ENCODE measurements at regions not wholly inside any gene's neighbourhood (a gene's known extent, or its start where the extent isn't known, plus 50 kb on each side); places are given as distances from the start of the nearest gene placed in this dataset.
"Not testable (repeated sequence)": the region's sequence is repeated elsewhere in the genome, so short reads cannot be mapped to it uniquely, and the experiment has no call there.

DNA sequence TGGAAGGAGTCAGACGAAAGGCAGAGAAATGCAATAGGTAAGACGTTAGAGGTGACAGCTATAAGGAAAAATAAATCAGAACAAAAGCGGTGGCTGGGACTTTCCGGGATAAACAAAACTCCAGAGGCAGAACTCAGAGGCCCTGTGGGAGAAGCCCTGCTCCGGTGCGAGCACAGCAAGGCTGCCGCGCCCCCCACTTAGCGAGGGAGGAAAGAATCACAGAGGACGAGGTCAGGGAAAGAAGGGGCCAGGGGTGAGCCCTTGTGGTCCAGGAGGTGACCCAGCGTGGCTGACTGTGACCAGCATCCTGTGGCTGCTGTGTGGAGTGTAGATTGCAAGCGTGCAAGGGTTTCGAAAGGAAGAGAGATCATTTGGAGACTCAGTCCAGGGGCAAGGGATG, 591.8 kb upstream of the ADARB2 start:
- Mint-ChIP-seq H3K9me3 (no peaks in the 10 kb centered on the region), H3K27me3 (ENCODE audit: low read depth) (no peaks in the 10 kb centered on the region), H3K4me3 (ENCODE audit: low read depth) (no peak overlapping the region), H3K4me1 (ENCODE audit: low read depth) (no peaks in the 10 kb centered on the region), H3K27ac (no peak overlapping the region), H3K36me3 (ENCODE audit: low read depth) (no peaks in the 10 kb centered on the region)
- intact Hi-C loops (cut with micrococcal nuclease): no loop called here
- no peak for DNase-seq (ENCODE audit: low spot score)

DNA sequence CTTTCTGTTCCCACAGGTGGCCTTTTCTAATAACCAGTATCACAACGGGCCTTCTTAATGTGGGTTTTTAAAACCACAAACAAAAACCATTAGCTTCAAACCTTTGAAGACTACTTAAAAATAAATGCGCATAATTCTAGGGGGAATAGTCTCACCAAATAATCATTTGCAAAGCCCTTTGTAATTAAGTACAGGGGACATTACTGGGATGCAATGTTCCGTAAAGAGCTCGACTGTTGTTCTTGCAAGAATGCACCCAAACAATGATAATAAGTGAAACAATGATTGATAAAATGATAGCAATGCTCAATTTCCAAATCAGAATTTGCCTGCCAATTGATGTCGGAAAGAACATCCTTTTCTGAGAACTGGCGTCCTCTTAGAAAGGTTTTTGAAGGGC, 589.1 kb upstream of the ADARB2 start:
- intact Hi-C loops (cut with micrococcal nuclease): no loop called here
- H3K27me3 Mint-ChIP-seq (ENCODE audit: low read depth): no peaks in the 10 kb centered on the region
- no peaks in the 10 kb centered on the region for H3K36me3 Mint-ChIP-seq (ENCODE audit: low read depth)
- no peaks in the 10 kb centered on the region for H3K4me1 Mint-ChIP-seq (ENCODE audit: low read depth)
- no peak for DNase-seq (ENCODE audit: low spot score)
- H3K9me3 Mint-ChIP-seq: no peaks in the 10 kb centered on the region
- H3K4me3 Mint-ChIP-seq (ENCODE audit: low read depth): no peak overlapping the region
- no peak overlapping the region for H3K27ac Mint-ChIP-seq

DNA sequence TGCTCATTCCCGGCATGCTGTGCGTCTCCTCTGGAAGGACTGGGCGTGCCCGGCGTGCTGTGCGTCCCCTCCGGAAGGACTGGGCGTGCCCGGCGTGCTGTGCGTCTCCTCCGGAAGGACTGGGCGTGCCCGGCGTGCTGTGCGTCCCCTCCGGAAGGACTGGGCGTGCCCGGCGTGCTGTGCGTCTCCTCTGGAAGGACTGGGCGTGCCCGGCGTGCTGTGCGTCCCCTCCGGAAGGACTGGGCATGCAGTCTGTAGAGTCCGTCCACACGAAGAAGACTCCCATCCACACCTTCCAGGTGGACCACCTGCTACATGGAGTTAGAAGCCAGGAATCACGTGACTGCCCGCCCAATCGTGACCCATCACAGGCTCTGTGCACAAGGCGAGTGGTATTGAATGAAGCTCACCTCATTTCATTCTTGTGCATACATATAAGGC, 577.7 kb upstream of the ADARB2 start:
- H3K9me3 Mint-ChIP-seq: not testable (repeated sequence)

DNA sequence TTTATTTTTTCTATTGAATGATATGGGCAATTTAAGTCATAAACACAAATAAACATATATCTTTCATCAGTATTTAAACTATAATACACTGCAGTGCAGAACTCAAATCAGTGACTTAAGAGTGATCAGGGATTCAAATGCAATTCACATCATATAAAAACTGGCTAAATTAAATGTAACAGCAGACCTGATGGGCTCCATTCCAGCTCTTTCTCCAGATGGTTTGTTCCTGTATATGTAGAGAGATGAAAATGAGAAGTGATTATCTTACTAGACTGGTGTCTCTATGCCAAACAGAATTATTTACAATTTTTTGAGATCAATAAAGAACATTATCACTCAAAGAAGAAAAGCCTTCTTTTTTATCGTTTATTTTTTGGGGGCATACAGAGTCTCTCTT, 568.8 kb upstream of the ADARB2 start:
- Mint-ChIP-seq H3K27ac (no peak overlapping the region), H3K36me3 (ENCODE audit: low read depth) (no peaks in the 10 kb centered on the region)
- intact Hi-C loops (cut with micrococcal nuclease): no loop called here

More for the DNA sequence above, 577.7 kb upstream of the ADARB2 start:
- H3K4me1 Mint-ChIP-seq (ENCODE audit: low read depth); DNase-seq (ENCODE audit: low spot score); H3K36me3 Mint-ChIP-seq (ENCODE audit: low read depth); H3K4me3 Mint-ChIP-seq (ENCODE audit: low read depth); intact Hi-C loops (cut with micrococcal nuclease); H3K27me3 Mint-ChIP-seq (ENCODE audit: low read depth); H3K27ac Mint-ChIP-seq: not testable (repeated sequence)

DNA sequence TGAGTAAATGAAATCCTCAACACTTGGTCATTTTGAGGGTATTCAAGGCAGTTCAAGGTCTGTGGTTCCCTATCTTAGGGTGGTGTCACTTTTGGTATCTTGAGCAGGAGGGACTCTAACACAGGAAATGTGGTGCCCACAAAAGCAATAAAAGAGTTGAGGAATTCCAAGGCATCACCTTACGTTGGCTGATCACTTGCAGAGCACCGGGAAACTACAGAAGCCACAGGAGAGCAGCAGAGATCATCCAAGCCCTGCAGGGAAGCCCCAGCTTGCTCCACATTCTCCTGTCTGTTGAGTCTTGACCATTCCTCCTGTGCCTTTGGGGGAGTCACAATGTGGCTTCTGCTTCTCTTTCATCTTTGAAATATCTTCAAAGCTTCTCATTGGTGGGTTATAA, 565.8 kb upstream of the ADARB2 start:
- H3K4me1 Mint-ChIP-seq (ENCODE audit: low read depth): no peaks in the 10 kb centered on the region
- no peak overlapping the region for H3K4me3 Mint-ChIP-seq (ENCODE audit: low read depth)
- intact Hi-C loops (cut with micrococcal nuclease): no loop called here

More for the DNA sequence above, 568.8 kb upstream of the ADARB2 start:
- H3K4me3 Mint-ChIP-seq (ENCODE audit: low read depth): no peak overlapping the region
- no peaks in the 10 kb centered on the region for H3K9me3 Mint-ChIP-seq
- DNase-seq (ENCODE audit: low spot score): no peak
- no peaks in the 10 kb centered on the region for H3K4me1 Mint-ChIP-seq (ENCODE audit: low read depth)
- no peaks in the 10 kb centered on the region for H3K27me3 Mint-ChIP-seq (ENCODE audit: low read depth)

DNA sequence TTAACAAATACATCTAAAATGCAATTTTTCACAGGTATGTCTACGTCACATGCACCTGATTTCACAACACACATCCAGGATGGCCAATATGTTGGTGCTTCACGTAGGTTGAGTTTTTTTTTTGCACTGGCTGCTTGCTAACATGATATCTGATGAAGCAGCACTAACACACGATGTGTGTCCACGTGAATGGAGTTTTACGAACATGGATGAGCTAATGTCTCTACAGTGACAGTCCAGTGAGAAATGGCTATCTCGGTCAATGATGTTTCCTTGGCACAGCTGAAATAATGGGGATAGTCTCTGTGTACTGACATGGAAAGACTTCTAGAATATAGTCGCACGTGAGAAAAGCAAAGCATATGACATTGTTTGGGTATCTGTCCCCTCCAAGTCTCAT, 563.9 kb upstream of the ADARB2 start:
- H3K27me3 Mint-ChIP-seq (ENCODE audit: low read depth): no peaks in the 10 kb centered on the region
- no peak for DNase-seq (ENCODE audit: low spot score)
- H3K4me1 Mint-ChIP-seq (ENCODE audit: low read depth): no peaks in the 10 kb centered on the region
- intact Hi-C loops (cut with micrococcal nuclease): no loop called here
- H3K9me3 Mint-ChIP-seq: no peaks in the 10 kb centered on the region
- no peak overlapping the region for H3K4me3 Mint-ChIP-seq (ENCODE audit: low read depth)
- no peak overlapping the region for H3K27ac Mint-ChIP-seq
- H3K36me3 Mint-ChIP-seq (ENCODE audit: low read depth): no peaks in the 10 kb centered on the region

More for the DNA sequence above, 565.8 kb upstream of the ADARB2 start:
- Mint-ChIP-seq H3K36me3 (ENCODE audit: low read depth) (no peaks in the 10 kb centered on the region), H3K27me3 (ENCODE audit: low read depth) (no peaks in the 10 kb centered on the region), H3K27ac (no peak overlapping the region), H3K9me3 (no peaks in the 10 kb centered on the region)
- DNase-seq (ENCODE audit: low spot score): no peak

DNA sequence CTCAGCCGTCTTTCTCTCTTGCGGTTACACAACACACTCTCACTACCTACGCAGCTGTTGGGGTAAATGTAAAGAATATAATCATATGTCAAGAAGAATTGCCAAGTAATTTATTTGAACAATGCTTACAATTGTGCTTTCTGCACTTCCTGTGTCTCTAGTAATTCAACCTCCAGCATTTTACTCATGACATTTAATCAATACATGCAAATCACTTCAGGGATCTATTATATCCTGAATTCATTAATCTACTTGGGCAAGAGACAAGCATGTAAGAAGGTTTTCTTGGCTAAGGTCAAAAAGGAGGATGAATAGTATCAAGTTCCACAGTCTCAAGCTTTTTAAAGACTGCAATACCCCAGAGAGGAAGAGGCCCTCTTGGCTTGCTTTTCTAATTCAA, 562.9 kb upstream of the ADARB2 start:
- intact Hi-C loops (cut with micrococcal nuclease): no loop called here
- H3K36me3 Mint-ChIP-seq (ENCODE audit: low read depth): no peaks in the 10 kb centered on the region
- no peaks in the 10 kb centered on the region for H3K4me1 Mint-ChIP-seq (ENCODE audit: low read depth)
- DNase-seq (ENCODE audit: low spot score): no peak
- H3K27me3 Mint-ChIP-seq (ENCODE audit: low read depth): no peaks in the 10 kb centered on the region
- no peaks in the 10 kb centered on the region for H3K9me3 Mint-ChIP-seq
- no peak overlapping the region for H3K27ac Mint-ChIP-seq
- no peak overlapping the region for H3K4me3 Mint-ChIP-seq (ENCODE audit: low read depth)

DNA sequence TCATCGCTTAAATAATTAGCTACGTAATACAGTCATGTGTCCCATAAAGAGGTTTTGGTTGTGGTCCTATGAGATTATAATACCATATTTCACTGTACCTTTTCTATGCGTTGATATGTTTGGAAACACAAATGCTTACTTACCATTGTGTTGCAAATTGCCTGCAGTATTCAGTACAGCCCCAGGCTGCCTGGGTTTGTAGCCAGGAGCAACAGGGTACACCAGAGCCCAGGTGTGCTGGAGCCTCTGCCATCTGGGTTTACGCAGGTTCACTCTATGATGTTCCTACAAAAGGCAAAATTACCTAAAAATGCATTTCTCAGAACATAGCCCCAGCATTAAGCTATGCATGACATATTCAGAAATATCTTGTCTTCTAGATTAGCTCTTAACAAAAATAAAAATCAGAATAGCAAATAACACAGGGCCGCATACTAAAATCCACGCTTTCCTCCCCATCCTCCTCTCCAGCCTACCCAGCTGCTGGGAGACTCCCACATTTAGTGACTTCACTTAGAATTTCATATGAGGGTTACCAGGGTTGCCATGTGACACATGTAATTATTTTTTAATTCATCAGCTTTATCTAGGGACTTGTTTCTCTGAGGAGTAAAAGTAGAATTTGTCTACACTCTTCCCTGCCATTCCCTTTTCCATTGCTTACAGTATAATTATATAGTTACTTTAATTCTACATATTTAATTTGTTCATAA, 559.0 kb upstream of the ADARB2 start:
- H3K4me3 Mint-ChIP-seq (ENCODE audit: low read depth): no peak overlapping the region
- intact Hi-C loops (cut with micrococcal nuclease): no loop called here
- no peaks in the 10 kb centered on the region for H3K4me1 Mint-ChIP-seq (ENCODE audit: low read depth)
- H3K27ac Mint-ChIP-seq: no peak overlapping the region
- no peaks in the 10 kb centered on the region for H3K9me3 Mint-ChIP-seq
- no peaks in the 10 kb centered on the region for H3K36me3 Mint-ChIP-seq (ENCODE audit: low read depth)
- no peak for DNase-seq (ENCODE audit: low spot score)
- no peaks in the 10 kb centered on the region for H3K27me3 Mint-ChIP-seq (ENCODE audit: low read depth)

DNA sequence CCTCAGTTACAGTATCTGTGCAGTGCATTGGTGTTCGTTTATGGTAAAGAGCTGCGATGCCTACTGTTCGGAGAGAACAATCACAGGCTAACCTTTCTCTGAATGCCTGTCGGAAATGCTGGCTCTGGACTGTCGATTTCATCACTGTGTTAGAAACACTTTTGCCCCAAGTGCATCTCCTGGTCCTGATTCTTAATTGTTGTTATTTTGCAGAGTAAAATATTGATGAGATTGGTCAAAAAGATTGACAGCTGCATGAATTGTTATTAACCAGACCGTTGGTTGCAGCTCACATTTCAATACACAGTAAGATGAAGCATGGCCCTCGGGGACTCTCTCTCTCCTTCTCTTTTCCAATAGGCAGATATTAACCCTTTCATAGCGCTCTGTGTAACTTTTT, 557.4 kb upstream of the ADARB2 start:
- H3K4me1 Mint-ChIP-seq (ENCODE audit: low read depth): no peaks in the 10 kb centered on the region
- H3K4me3 Mint-ChIP-seq (ENCODE audit: low read depth): no peak overlapping the region
- no peaks in the 10 kb centered on the region for H3K9me3 Mint-ChIP-seq

DNA sequence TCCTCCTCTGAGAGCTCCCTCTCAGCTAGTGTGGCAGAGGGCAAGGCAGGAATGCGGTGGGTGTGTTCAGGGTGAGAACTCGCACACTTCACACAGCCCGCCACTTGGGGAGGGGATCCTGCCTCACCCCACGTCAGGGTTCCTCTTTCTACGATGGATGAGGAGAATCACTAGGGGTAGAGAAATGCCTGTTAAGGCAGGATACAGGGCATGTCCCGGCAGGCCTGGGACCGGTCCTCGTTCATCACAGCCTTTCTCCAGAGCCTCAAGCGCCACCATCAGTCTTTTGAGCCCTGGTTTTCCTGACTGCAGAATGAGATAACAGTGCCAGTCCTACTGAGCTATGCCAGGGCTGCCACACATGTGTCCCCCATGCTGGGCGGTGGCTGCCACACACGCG, 546.7 kb upstream of the ADARB2 start:
- no peak overlapping the region for H3K27ac Mint-ChIP-seq
- intact Hi-C loops (cut with micrococcal nuclease): no loop called here
- H3K36me3 Mint-ChIP-seq (ENCODE audit: low read depth): no peaks in the 10 kb centered on the region
- H3K4me1 Mint-ChIP-seq (ENCODE audit: low read depth): no peaks in the 10 kb centered on the region
- DNase-seq (ENCODE audit: low spot score): no peak
- H3K27me3 Mint-ChIP-seq (ENCODE audit: low read depth): no peaks in the 10 kb centered on the region
- no peaks in the 10 kb centered on the region for H3K9me3 Mint-ChIP-seq
- H3K4me3 Mint-ChIP-seq (ENCODE audit: low read depth): no peak overlapping the region

More for the DNA sequence above, 557.4 kb upstream of the ADARB2 start:
- H3K27ac Mint-ChIP-seq: no peak overlapping the region
- no peak for DNase-seq (ENCODE audit: low spot score)
- intact Hi-C loops (cut with micrococcal nuclease): no loop called here
- H3K36me3 Mint-ChIP-seq (ENCODE audit: low read depth): no peaks in the 10 kb centered on the region
- no peaks in the 10 kb centered on the region for H3K27me3 Mint-ChIP-seq (ENCODE audit: low read depth)

DNA sequence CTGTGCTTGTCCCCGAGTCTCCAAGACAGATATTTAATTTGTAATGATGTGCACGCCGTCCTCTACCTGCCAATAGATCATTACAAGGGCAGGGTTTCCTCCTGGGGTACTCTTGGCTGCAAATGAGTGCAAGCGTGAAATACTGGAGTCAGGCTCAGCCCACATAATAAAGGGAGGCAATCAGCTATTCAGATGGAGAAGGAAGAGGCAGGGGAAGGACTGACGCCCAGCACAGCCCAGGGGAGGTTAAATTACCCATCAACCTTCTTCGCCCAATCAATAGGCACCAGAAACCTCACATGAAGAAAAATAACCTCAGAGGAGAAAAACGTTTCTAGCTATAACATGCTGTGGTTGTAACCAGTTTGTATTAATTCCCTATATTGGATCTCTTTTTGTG, 544.9 kb upstream of the ADARB2 start:
- no peaks in the 10 kb centered on the region for H3K27me3 Mint-ChIP-seq (ENCODE audit: low read depth)
- H3K4me3 Mint-ChIP-seq (ENCODE audit: low read depth): no peak overlapping the region
- no peaks in the 10 kb centered on the region for H3K4me1 Mint-ChIP-seq (ENCODE audit: low read depth)
- H3K27ac Mint-ChIP-seq: no peak overlapping the region
- DNase-seq (ENCODE audit: low spot score): no peak
- no peaks in the 10 kb centered on the region for H3K36me3 Mint-ChIP-seq (ENCODE audit: low read depth)
- intact Hi-C loops (cut with micrococcal nuclease): no loop called here
- no peaks in the 10 kb centered on the region for H3K9me3 Mint-ChIP-seq

DNA sequence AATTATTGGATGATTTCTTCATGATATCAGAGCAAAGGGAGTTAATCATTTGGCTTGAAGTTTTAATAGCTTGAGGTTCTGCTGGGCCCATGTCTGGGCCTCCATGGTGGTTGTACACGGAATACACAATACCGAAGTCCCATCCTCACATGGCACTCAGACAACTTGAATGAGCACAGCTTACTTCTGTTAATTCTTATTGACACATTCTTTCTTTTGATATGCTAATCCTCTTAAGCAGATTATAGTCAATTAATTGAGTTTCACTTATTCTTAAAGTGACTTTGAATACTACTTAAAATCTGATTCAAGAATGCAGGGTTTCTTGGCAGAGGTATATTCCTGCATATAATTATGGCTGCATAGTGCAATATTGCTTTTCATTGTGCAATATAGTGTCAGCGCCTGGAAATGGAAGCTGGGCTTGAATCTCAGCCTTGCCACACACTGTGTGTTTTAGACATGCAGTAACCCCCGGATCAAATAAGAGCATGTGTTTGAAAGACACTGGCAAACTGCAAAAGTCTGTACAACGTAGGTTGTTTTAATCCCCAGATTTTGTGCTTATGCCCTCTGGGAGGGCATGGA, 543.5 kb upstream of the ADARB2 start:
- no peaks in the 10 kb centered on the region for H3K4me1 Mint-ChIP-seq (ENCODE audit: low read depth)
- no peaks in the 10 kb centered on the region for H3K27me3 Mint-ChIP-seq (ENCODE audit: low read depth)
- no peak overlapping the region for H3K27ac Mint-ChIP-seq
- no peaks in the 10 kb centered on the region for H3K9me3 Mint-ChIP-seq
- no peak overlapping the region for H3K4me3 Mint-ChIP-seq (ENCODE audit: low read depth)
- H3K36me3 Mint-ChIP-seq (ENCODE audit: low read depth): no peaks in the 10 kb centered on the region
- intact Hi-C loops (cut with micrococcal nuclease): no loop called here
- DNase-seq (ENCODE audit: low spot score): no peak

DNA sequence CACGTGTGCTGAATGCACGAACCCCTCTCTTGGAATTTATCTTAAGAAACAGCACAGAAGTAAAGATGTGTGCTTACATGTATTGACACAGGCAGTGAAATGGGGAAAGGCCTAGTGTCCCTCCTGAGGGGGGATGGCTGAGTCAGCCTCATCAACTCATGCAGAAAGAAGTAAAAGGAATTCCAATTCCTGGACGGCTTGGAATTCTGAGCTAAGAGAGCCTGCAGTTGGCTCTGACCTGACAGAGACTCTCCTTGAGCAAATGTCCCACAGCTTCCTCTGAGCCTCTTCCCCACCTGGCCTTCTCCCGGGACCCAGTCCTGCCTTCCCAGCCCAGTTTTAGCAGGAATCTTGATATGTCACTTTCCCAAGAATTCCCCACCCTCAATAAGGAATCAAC, 542.4 kb upstream of the ADARB2 start:
- no peaks in the 10 kb centered on the region for H3K36me3 Mint-ChIP-seq (ENCODE audit: low read depth)
- no peaks in the 10 kb centered on the region for H3K27me3 Mint-ChIP-seq (ENCODE audit: low read depth)
- H3K4me1 Mint-ChIP-seq (ENCODE audit: low read depth): no peaks in the 10 kb centered on the region
- intact Hi-C loops (cut with micrococcal nuclease): no loop called here
- H3K27ac Mint-ChIP-seq: no peak overlapping the region
- no peaks in the 10 kb centered on the region for H3K9me3 Mint-ChIP-seq
- no peak overlapping the region for H3K4me3 Mint-ChIP-seq (ENCODE audit: low read depth)
- no peak for DNase-seq (ENCODE audit: low spot score)
